SJCRH30 (cell line): ENCODE measurements at regions not wholly inside any gene's neighbourhood (a gene's known extent, or its start where the extent isn't known, plus 50 kb on each side); places are given as distances from the start of the nearest gene placed in this dataset.
"Not testable (repeated sequence)": the region's sequence is repeated elsewhere in the genome, so short reads cannot be mapped to it uniquely, and the experiment has no call there.

ENCODE experiments used
- DNase-seq, 2 experiments: peaks; one replicate each; pipeline ENCODE4 v3.0.0-alpha.2; 2015 to 2020
- H3K27ac ChIP-seq: fragments of 250-450 bp; sonication (Bioruptor Pico); 2 replicates; pipeline ENCODE4 v1.5.1; 2020; ENCODE audit warnings: mild to moderate bottlenecking, moderate library complexity
- H3K27me3 ChIP-seq: fragments of 250-450 bp; sonication (Bioruptor Pico); 2 replicates; pipeline ENCODE4 v1.5.1; 2020; ENCODE audit warnings: mild to moderate bottlenecking, moderate library complexity
- H3K36me3 ChIP-seq: fragments of 250-450 bp; sonication (Bioruptor Pico); 2 replicates; pipeline ENCODE4 v1.5.1; 2020; ENCODE audit warnings: mild to moderate bottlenecking, moderate library complexity
- H3K4me1 ChIP-seq: fragments of 250-450 bp; sonication (Bioruptor Pico); 2 replicates; pipeline ENCODE4 v1.5.1; 2020; ENCODE audit warnings: mild to moderate bottlenecking, moderate library complexity
- H3K4me3 ChIP-seq: fragments of 250-450 bp; sonication (Bioruptor Pico); 2 replicates; pipeline ENCODE4 v1.5.1; 2020; ENCODE audit warnings: mild to moderate bottlenecking, moderate library complexity
- H3K9me3 ChIP-seq: fragments of 250-450 bp; sonication (Bioruptor Pico); replicated peaks from 2 replicates; pipeline ENCODE4 v1.5.1; 2020; ENCODE audit warnings: mild to moderate bottlenecking, moderate library complexity

- Histone ChIP-seq H3K27ac (no peak overlapping the region), H3K9me3 (no peaks in the 10 kb centered on the region), H3K4me1 (no peaks in the 10 kb centered on the region), H3K36me3 (no peaks in the 10 kb centered on the region), H3K4me3 (no peak overlapping the region), H3K27me3 (no peaks in the 10 kb centered on the region)
- DNase-seq = no peak
Observed at GRCh38 chr7:123348690-123349089, 148.9 kb upstream of the SLC13A1 start.

GRCh38 chr7:123346766-123347165, 147.0 kb upstream of the SLC13A1 start:
- Histone ChIP-seq H3K36me3 (no peaks in the 10 kb centered on the region), H3K27ac (no peak overlapping the region)

GRCh38 chr7:123343611-123344010, 143.8 kb upstream of the SLC13A1 start:
- Histone ChIP-seq H3K4me1 (no peaks in the 10 kb centered on the region), H3K27ac (no peak overlapping the region), H3K9me3 (no peaks in the 10 kb centered on the region), H3K4me3 (no peak overlapping the region), H3K27me3 (no peaks in the 10 kb centered on the region), H3K36me3 (no peaks in the 10 kb centered on the region)
- no peak for DNase-seq

More at GRCh38 chr7:123346766-123347165, 147.0 kb upstream of the SLC13A1 start:
- DNase-seq = no peak
- H3K9me3 ChIP-seq = no peaks in the 10 kb centered on the region
- no peaks in the 10 kb centered on the region for H3K4me1 ChIP-seq
- no peak overlapping the region for H3K4me3 ChIP-seq
- H3K27me3 ChIP-seq = no peaks in the 10 kb centered on the region

GRCh38 chr7:123341102-123341501, 141.3 kb upstream of the SLC13A1 start:
- Histone ChIP-seq H3K9me3 (no peaks in the 10 kb centered on the region), H3K4me1 (no peaks in the 10 kb centered on the region), H3K27me3 (no peaks in the 10 kb centered on the region), H3K4me3 (no peak overlapping the region), H3K27ac (no peak overlapping the region), H3K36me3 (no peaks in the 10 kb centered on the region)
- no peak for DNase-seq

- H3K27ac ChIP-seq = no peak overlapping the region
Observed at GRCh38 chr7:123338688-123339087, 138.9 kb upstream of the SLC13A1 start.

GRCh38 chr7:123329988-123330643, 130.3 kb upstream of the SLC13A1 start:
- DNase-seq = no peak
- Histone ChIP-seq H3K27me3 (no peaks in the 10 kb centered on the region), H3K4me3 (no peak overlapping the region), H3K36me3 (no peaks in the 10 kb centered on the region), H3K4me1 (no peaks in the 10 kb centered on the region), H3K27ac (no peak overlapping the region), H3K9me3 (no peaks in the 10 kb centered on the region)

More at GRCh38 chr7:123338688-123339087, 138.9 kb upstream of the SLC13A1 start:
- DNase-seq = no peak
- no peaks in the 10 kb centered on the region for H3K27me3 ChIP-seq
- H3K4me1 ChIP-seq = no peaks in the 10 kb centered on the region
- H3K4me3 ChIP-seq = no peak overlapping the region
- H3K36me3 ChIP-seq = no peaks in the 10 kb centered on the region
- no peaks in the 10 kb centered on the region for H3K9me3 ChIP-seq

- 0 out of 2 replicates have a peak, but pooled peaks cover 3% of the 10 kb centered on the region for H3K9me3 ChIP-seq
- H3K36me3 ChIP-seq = no peaks in the 10 kb centered on the region
- DNase-seq = no peak
- no peaks in the 10 kb centered on the region for H3K27me3 ChIP-seq
- H3K27ac ChIP-seq = no peak overlapping the region
- no peak overlapping the region for H3K4me3 ChIP-seq
- no peaks in the 10 kb centered on the region for H3K4me1 ChIP-seq
Observed at GRCh38 chr7:123327661-123328060, 127.9 kb upstream of the SLC13A1 start.

- DNase-seq = no peak
- Histone ChIP-seq H3K4me3 (no peak overlapping the region), H3K36me3 (no peaks in the 10 kb centered on the region), H3K4me1 (no peaks in the 10 kb centered on the region), H3K9me3 (0 out of 2 replicates have a peak, but pooled peaks cover 7% of the 10 kb centered on the region), H3K27me3 (no peaks in the 10 kb centered on the region), H3K27ac (no peak overlapping the region)
Observed at GRCh38 chr7:123324283-123324682, 124.5 kb upstream of the SLC13A1 start.

- Histone ChIP-seq H3K4me3 (no peak overlapping the region), H3K4me1 (no peaks in the 10 kb centered on the region), H3K27me3 (no peaks in the 10 kb centered on the region), H3K27ac (no peak overlapping the region), H3K9me3 (0 out of 2 replicates have a peak, but pooled peaks cover 7% of the 10 kb centered on the region), H3K36me3 (no peaks in the 10 kb centered on the region)
- DNase-seq = no peak
Observed at GRCh38 chr7:123323689-123324088, 123.9 kb upstream of the SLC13A1 start.

GRCh38 chr7:123321578-123321977, 121.8 kb upstream of the SLC13A1 start:
- H3K27ac ChIP-seq, DNase-seq, H3K9me3 ChIP-seq: not testable (repeated sequence)

GRCh38 chr7:123319911-123320310, 120.1 kb upstream of the SLC13A1 start:
- DNase-seq = no peak

More at GRCh38 chr7:123321578-123321977, 121.8 kb upstream of the SLC13A1 start:
- not testable (repeated sequence) for H3K27me3 ChIP-seq, H3K36me3 ChIP-seq, H3K4me3 ChIP-seq, H3K4me1 ChIP-seq

GRCh38 chr7:123314886-123315285, 115.1 kb upstream of the SLC13A1 start:
- H3K27me3 ChIP-seq = no peaks in the 10 kb centered on the region
- H3K4me1 ChIP-seq = no peaks in the 10 kb centered on the region
- H3K27ac ChIP-seq = no peak overlapping the region
- H3K36me3 ChIP-seq = no peaks in the 10 kb centered on the region; the same call in 1 of the 2 replicates
- no peak overlapping the region for H3K4me3 ChIP-seq
- no peaks in the 10 kb centered on the region for H3K9me3 ChIP-seq
- DNase-seq = no peak

More at GRCh38 chr7:123319911-123320310, 120.1 kb upstream of the SLC13A1 start:
- no peaks in the 10 kb centered on the region; the same call in 1 of the 2 replicates for H3K36me3 ChIP-seq
- H3K9me3 ChIP-seq = 0 out of 2 replicates have a peak, but pooled peaks cover 7% of the 10 kb centered on the region
- no peak overlapping the region for H3K4me3 ChIP-seq
- no peaks in the 10 kb centered on the region for H3K27me3 ChIP-seq
- no peak overlapping the region for H3K27ac ChIP-seq
- no peaks in the 10 kb centered on the region for H3K4me1 ChIP-seq

- no peak for DNase-seq
- H3K36me3 ChIP-seq = no peaks in the 10 kb centered on the region
- no peak overlapping the region for H3K27ac ChIP-seq
- no peaks in the 10 kb centered on the region for H3K27me3 ChIP-seq
- no peak overlapping the region for H3K4me3 ChIP-seq
- H3K9me3 ChIP-seq = no peaks in the 10 kb centered on the region
- no peaks in the 10 kb centered on the region for H3K4me1 ChIP-seq
Observed at GRCh38 chr7:123308254-123308951, 108.6 kb upstream of the SLC13A1 start.

- H3K27ac ChIP-seq = no peak overlapping the region
- peak in 1 of 2 experiments; percentile 31 for DNase-seq
- H3K9me3 ChIP-seq = no peaks in the 10 kb centered on the region
- H3K4me1 ChIP-seq = no peaks in the 10 kb centered on the region
- no peak overlapping the region for H3K4me3 ChIP-seq
- no peaks in the 10 kb centered on the region for H3K36me3 ChIP-seq
- H3K27me3 ChIP-seq = no peaks in the 10 kb centered on the region
Observed at GRCh38 chr7:123305840-123306375, 106.1 kb upstream of the SLC13A1 start.

GRCh38 chr7:123303926-123304325, 104.2 kb upstream of the SLC13A1 start:
- DNase-seq = no peak
- Histone ChIP-seq H3K4me3 (no peak overlapping the region), H3K36me3 (no peaks in the 10 kb centered on the region), H3K9me3 (no peaks in the 10 kb centered on the region), H3K27ac (no peak overlapping the region), H3K27me3 (no peaks in the 10 kb centered on the region), H3K4me1 (no peaks in the 10 kb centered on the region)
